IMR-90 (cell line): ENCODE measurements at regions not wholly inside any gene's neighbourhood (a gene's known extent, or its start where the extent isn't known, plus 50 kb on each side); places are given as distances from the start of the nearest gene placed in this dataset.

Experiments
- ATAC-seq: fragments of 200-7000 bp; cut with Tn5 transposase; 2 replicates; pipeline ENCODE4 v1.9.1; 2020; ENCODE audit warnings: low read depth, mild to moderate bottlenecking, moderate library complexity
- BruUV-seq: library from RNA; stranded (reverse); fragments of 400-500 nt; replicated peaks from 2 replicates; lab custom pipeline; 2021; lab: Mats Ljungman, UMichigan
- CTCF ChIA-PET: fragments of 300-600 bp; formaldehyde crosslinking; extraction: SDS; loops from one replicate; lab custom pipeline; 2021; ENCODE audit warnings: antibody characterized with exemption; lab: Yijun Ruan, JAX
- POLR2A ChIA-PET: fragments of 300-600 bp; sonication (Branson Sonifier 250); formaldehyde crosslinking; loops from one replicate; lab custom pipeline; 2022; ENCODE audit warnings: antibody characterized with exemption; ENCODE audit not compliant: unreplicated experiment; lab: Charles Lee
- DNase-seq: peaks from one replicate; pipeline ENCODE4 v3.0.0; 2013
- H2AFZ ChIP-seq: replicated peaks from 2 replicates; pipeline ENCODE3; 2013; ENCODE audit warnings: low read length, mild to moderate bottlenecking; ENCODE audit not compliant: poor library complexity
- H2AK5ac ChIP-seq: 2 replicates; pipeline ENCODE4 v1.6.1; 2013; ENCODE audit warnings: low read depth, low read length, inconsistent platforms
- H2AK9ac ChIP-seq: replicated peaks from 2 replicates; pipeline ENCODE3; 2013; ENCODE audit warnings: mild to moderate bottlenecking, low read depth, low read length, moderate library complexity; ENCODE audit not compliant: poor library complexity
- H2BK120ac ChIP-seq: 2 replicates; pipeline ENCODE4 v1.6.1; 2013; ENCODE audit warnings: low read depth, low read length, inconsistent platforms
- H2BK15ac ChIP-seq: 3 replicates; pipeline ENCODE4 v1.6.1; 2013; ENCODE audit warnings: low read depth, low read length, inconsistent platforms
- H2BK20ac ChIP-seq: 2 replicates; pipeline ENCODE4 v1.6.1; 2013; ENCODE audit warnings: low read depth, mild to moderate bottlenecking, inconsistent platforms, low read length, moderate library complexity
- H2BK5ac ChIP-seq: 2 replicates; pipeline ENCODE4 v1.6.1; 2013; ENCODE audit warnings: mild to moderate bottlenecking, low read depth, low read length, inconsistent platforms; ENCODE audit not compliant: poor library complexity, severe bottlenecking
- H3K14ac ChIP-seq: replicated peaks from 2 replicates; pipeline ENCODE4 v1.6.1; 2013; ENCODE audit warnings: low read depth, low read length, inconsistent platforms
- H3K18ac ChIP-seq: 2 replicates; pipeline ENCODE4 v1.6.1; 2013; ENCODE audit warnings: low read depth, low read length, control low read depth
- H3K23ac ChIP-seq: 2 replicates; pipeline ENCODE4 v1.6.1; 2013; ENCODE audit warnings: low read depth, low read length, inconsistent platforms
- H3K27ac ChIP-seq: 2 replicates; pipeline ENCODE4 v1.5.1; 2013; ENCODE audit warnings: mild to moderate bottlenecking, control low read depth, low read length; ENCODE audit not compliant: insufficient read depth
- H3K27me3 ChIP-seq: 2 replicates; pipeline ENCODE4 v1.6.1; 2013; ENCODE audit warnings: low read length; ENCODE audit not compliant: control insufficient read depth, insufficient read depth
- H3K36me3 ChIP-seq: 2 replicates; pipeline ENCODE4 v1.6.1; 2013; ENCODE audit warnings: low read length, mixed read lengths; ENCODE audit not compliant: control insufficient read depth, insufficient read depth
- H3K4ac ChIP-seq: 2 replicates; pipeline ENCODE4 v1.6.1; 2013; ENCODE audit warnings: low read depth, low read length, inconsistent platforms
- H3K4me1 ChIP-seq: 2 replicates; pipeline ENCODE4 v1.6.1; 2013; ENCODE audit warnings: low read length, mixed read lengths; ENCODE audit not compliant: control insufficient read depth, insufficient read depth
- H3K4me2 ChIP-seq: 2 replicates; pipeline ENCODE4 v1.6.1; 2013; ENCODE audit warnings: low read depth, mild to moderate bottlenecking, control low read depth, low read length, moderate library complexity
- H3K4me3 ChIP-seq: 2 replicates; pipeline ENCODE4 v1.5.1; 2013; ENCODE audit warnings: low read depth, mild to moderate bottlenecking, control low read depth, low read length, moderate library complexity; ENCODE audit not compliant: insufficient read depth
- H3K56ac ChIP-seq: 2 replicates; pipeline ENCODE4 v1.6.1; 2013; ENCODE audit warnings: low read length, inconsistent platforms; ENCODE audit not compliant: insufficient read depth; ENCODE audit errors: extremely low read depth
- H3K79me1 ChIP-seq, 2 experiments: 2 replicates each; pipeline ENCODE4 v1.6.1; 2013; ENCODE audit warnings: low read length in 2 of 2, inconsistent platforms in 1 of 2, low read depth in 1 of 2
- H3K9ac ChIP-seq: 2 replicates; pipeline ENCODE4 v1.6.1; 2013; ENCODE audit warnings: low read depth, low read length, control low read depth
- H3K9me1 ChIP-seq: 2 replicates; pipeline ENCODE4 v1.6.1; 2013; ENCODE audit warnings: low read length, inconsistent platforms; ENCODE audit not compliant: insufficient read depth
- H3K9me3 ChIP-seq: 2 replicates; pipeline ENCODE4 v1.6.1; 2013; ENCODE audit warnings: low read length; ENCODE audit not compliant: control insufficient read depth, insufficient read depth
- H4K20me1 ChIP-seq: 2 replicates; pipeline ENCODE4 v1.6.1; 2013; ENCODE audit warnings: low read length, inconsistent platforms; ENCODE audit not compliant: insufficient read depth
- H4K5ac ChIP-seq: 2 replicates; pipeline ENCODE4 v1.6.1; 2013; ENCODE audit warnings: mild to moderate bottlenecking, low read depth, low read length, control low read depth
- H4K8ac ChIP-seq, 2 experiments: 2 replicates each; pipeline ENCODE4 v1.6.1; 2013; ENCODE audit warnings: low read depth in 2 of 2, low read length in 2 of 2, control low read depth in 1 of 2, inconsistent platforms in 1 of 2
- H4K91ac ChIP-seq: 2 replicates; pipeline ENCODE4 v1.6.1; 2013; ENCODE audit warnings: low read depth, low read length, inconsistent platforms; ENCODE audit not compliant: insufficient read depth
- BHLHE40 ChIP-seq: fragments of 150-350 bp; IDR thresholded peaks from 2 replicates; pipeline ENCODE4 v1.6.1; 2016; ENCODE audit warnings: mild to moderate bottlenecking, low read depth, low read length
- CEBPB ChIP-seq: IDR thresholded peaks from 2 replicates; pipeline ENCODE4 v1.6.1; 2012; ENCODE audit warnings: low read depth, low read length, improper control_type of control experiment
- CHD1 ChIP-seq: IDR thresholded peaks from 2 replicates; pipeline ENCODE4 v1.6.1; 2012; ENCODE audit warnings: low read depth, low read length, improper control_type of control experiment
- ELK1 ChIP-seq: fragments of 150-350 bp; IDR thresholded peaks from 2 replicates; pipeline ENCODE4 v1.6.1; 2016; ENCODE audit warnings: low read depth, mild to moderate bottlenecking, low read length, moderate library complexity, borderline replicate concordance
- FOS ChIP-seq: fragments of 150-350 bp; IDR thresholded peaks from 2 replicates; pipeline ENCODE4 v1.6.1; 2016; ENCODE audit warnings: low read depth, low read length
- MAFK ChIP-seq: IDR thresholded peaks from 2 replicates; pipeline ENCODE4 v1.6.1; 2012; ENCODE audit warnings: low read depth, low read length, improper control_type of control experiment
- MAZ ChIP-seq: IDR thresholded peaks from 2 replicates; pipeline ENCODE4 v1.6.1; 2012; ENCODE audit warnings: low read depth, mild to moderate bottlenecking, low read length, improper control_type of control experiment, moderate library complexity, borderline replicate concordance
- NFE2L2 ChIP-seq: fragments of 150-350 bp; IDR thresholded peaks from 2 replicates; pipeline ENCODE4 v1.6.1; 2016; ENCODE audit warnings: low read depth, mild to moderate bottlenecking, low read length
- POLR2A ChIP-seq: IDR thresholded peaks from 2 replicates; pipeline ENCODE4 v1.6.1; 2012; ENCODE audit warnings: mild to moderate bottlenecking, low read depth, low read length
- RAD21 ChIP-seq: IDR thresholded peaks from 2 replicates; pipeline ENCODE4 v1.6.1; 2012; ENCODE audit warnings: low read length, improper control_type of control experiment
- RCOR1 ChIP-seq: IDR thresholded peaks from 2 replicates; pipeline ENCODE4 v1.6.1; 2012; ENCODE audit warnings: mild to moderate bottlenecking, low read length, improper control_type of control experiment; ENCODE audit not compliant: insufficient replicate concordance
- RFX5 ChIP-seq: IDR thresholded peaks from 2 replicates; pipeline ENCODE4 v1.8.0; 2012; ENCODE audit warnings: low read depth, mild to moderate bottlenecking, low read length, moderate library complexity
- SMC3 ChIP-seq: fragments of 150-350 bp; IDR thresholded peaks from 2 replicates; pipeline ENCODE4 v1.6.1; 2016; ENCODE audit warnings: low read depth, mild to moderate bottlenecking, antibody characterized with exemption, low read length, moderate library complexity
- USF2 ChIP-seq: fragments of 150-350 bp; IDR thresholded peaks from 2 replicates; pipeline ENCODE4 v1.6.1; 2017; ENCODE audit warnings: mild to moderate bottlenecking, antibody characterized with exemption, low read length, low read depth
- WGBS, 2 experiments: methylation state at CpG; one replicate each; pipeline versions ENCODE4 v1.1.5 to v1.1.7; 2013; ENCODE audit warnings: missing lambda C conversion rate in 2 of 2; ENCODE audit not compliant: insufficient read length in 1 of 2; ENCODE audit errors: extremely low coverage in 2 of 2; 5-methylcytosine and 5-hydroxymethylcytosine counted together
- dilution Hi-C: fragments of 300-500 bp; cut with HindIII; formaldehyde crosslinking; loops from one replicate; pipeline ENCODE4 v1.14.3; 2018; ENCODE audit warnings: low sequenced_read_pairs; ENCODE audit not compliant: unreplicated experiment
- in situ Hi-C: fragments of 300-500 bp; cut with MboI; formaldehyde crosslinking; loops from 3 replicates; pipeline ENCODE4 v1.14.3; 2019; ENCODE audit warnings: low sequenced_read_pairs, inconsistent platforms, mixed read lengths
- intact Hi-C: fragments of 100-400 bp; cut with micrococcal nuclease; formaldehyde crosslinking; loops from 2 replicates; pipeline ENCODE4 v1.10.0; 2022

GRCh38 chr5:91898898-91899297, 515.8 kb upstream of the ARRDC3 start:
- no peaks in the 10 kb centered on the region for H3K79me1 ChIP-seq
- no peak overlapping the region for H3K4me3 ChIP-seq
- dilution Hi-C loops = no loop called here
- no peak for TF ChIP-seq RCOR1
- TF ChIP-seq USF2 = no peak
- no peak for TF ChIP-seq CEBPB
- no peak for TF ChIP-seq SMC3
- TF ChIP-seq NFE2L2 = no peak
- TF ChIP-seq POLR2A = no peak
- TF ChIP-seq MAFK = no peak
- no peak for TF ChIP-seq ELK1
- TF ChIP-seq FOS = no peak
- TF ChIP-seq MAZ = no peak
- no peak for TF ChIP-seq CHD1
- no peak for TF ChIP-seq RFX5
- no peak for TF ChIP-seq BHLHE40
- no peak for TF ChIP-seq RAD21
- POLR2A ChIA-PET = interaction anchor here (0.6 kb wide), 1 partner anchor 20 kb away, joined by 8 read pairs; no protein-coding TSS in a partner anchor
- no peak overlapping the region for H3K4me2 ChIP-seq
- no peaks in the 10 kb centered on the region for H3K27me3 ChIP-seq
- WGBS, 2 experiments = no CpG with 5 or more reads among the region's 2 CpGs
- no peak overlapping the region for H3K27ac ChIP-seq
- H3K23ac ChIP-seq = no peak overlapping the region
- no peak overlapping the region for H3K9ac ChIP-seq
- no peak overlapping the region for H2AFZ ChIP-seq
- no peak overlapping the region for H2BK15ac ChIP-seq
- H3K36me3 ChIP-seq = no peaks in the 10 kb centered on the region
- no peak overlapping the region for H4K5ac ChIP-seq
- H3K4ac ChIP-seq = no peak overlapping the region
- H2BK120ac ChIP-seq = no peak overlapping the region
- H3K9me3 ChIP-seq = no peaks in the 10 kb centered on the region
- CTCF ChIA-PET = no interaction called here
- H4K91ac ChIP-seq = no peak overlapping the region
- intact Hi-C loops = no loop called here
- H3K18ac ChIP-seq = no peak overlapping the region
- H2AK9ac ChIP-seq = no peak overlapping the region
- no peak overlapping the region for H3K56ac ChIP-seq
- in situ Hi-C loops = no loop called here
- BruUV-seq = no TSS peak
- H3K4me1 ChIP-seq = no peaks in the 10 kb centered on the region
- H4K8ac ChIP-seq = no peak overlapping the region
- DNase-seq (no peak), ATAC-seq (no peak)
- H2AK5ac ChIP-seq = no peak overlapping the region
- H2BK20ac ChIP-seq = no peak overlapping the region
- H3K9me1 ChIP-seq = no peaks in the 10 kb centered on the region
- H2BK5ac ChIP-seq = no peak overlapping the region
- H4K20me1 ChIP-seq = no peaks in the 10 kb centered on the region
- H3K14ac ChIP-seq = no peak overlapping the region
